Esophagus mucosa (tissue), 1 donor: ENCODE measurements at regions not wholly inside any gene's neighbourhood (a gene's known extent, or its start where the extent isn't known, plus 50 kb on each side); places are given as distances from the start of the nearest gene placed in this dataset.
A peak's percentile ranks its signal among the peaks of the same experiment; 100 is the strongest.
"Not testable (repeated sequence)": the region's sequence is repeated elsewhere in the genome, so short reads cannot be mapped to it uniquely, and the experiment has no call there.

Experiments used
- ATAC-seq: fragments of 200-7000 bp; cut with Tn5 transposase; one replicate; pipeline ENCODE4 v1.9.1; 2020
- donor health status: DM: yes; HTN: yes; CAD: no.

- not testable (repeated sequence) for ATAC-seq
Observed at GRCh38 chr1:120619867-120620692, 103.7 kb upstream of the NBPF26 start.

- not testable (repeated sequence) for ATAC-seq
Observed at GRCh38 chr1:120620693-120620969, 103.1 kb upstream of the NBPF26 start.

- ATAC-seq: not testable (repeated sequence)
Observed at GRCh38 chr1:120621278-120621677, 102.5 kb upstream of the NBPF26 start.

- ATAC-seq: not testable (repeated sequence)
Observed at GRCh38 chr1:120623539-120623938, 100.2 kb upstream of the NBPF26 start.

GRCh38 chr1:120624565-120625064, 99.1 kb upstream of the NBPF26 start:
- ATAC-seq: not testable (repeated sequence)

DNA sequence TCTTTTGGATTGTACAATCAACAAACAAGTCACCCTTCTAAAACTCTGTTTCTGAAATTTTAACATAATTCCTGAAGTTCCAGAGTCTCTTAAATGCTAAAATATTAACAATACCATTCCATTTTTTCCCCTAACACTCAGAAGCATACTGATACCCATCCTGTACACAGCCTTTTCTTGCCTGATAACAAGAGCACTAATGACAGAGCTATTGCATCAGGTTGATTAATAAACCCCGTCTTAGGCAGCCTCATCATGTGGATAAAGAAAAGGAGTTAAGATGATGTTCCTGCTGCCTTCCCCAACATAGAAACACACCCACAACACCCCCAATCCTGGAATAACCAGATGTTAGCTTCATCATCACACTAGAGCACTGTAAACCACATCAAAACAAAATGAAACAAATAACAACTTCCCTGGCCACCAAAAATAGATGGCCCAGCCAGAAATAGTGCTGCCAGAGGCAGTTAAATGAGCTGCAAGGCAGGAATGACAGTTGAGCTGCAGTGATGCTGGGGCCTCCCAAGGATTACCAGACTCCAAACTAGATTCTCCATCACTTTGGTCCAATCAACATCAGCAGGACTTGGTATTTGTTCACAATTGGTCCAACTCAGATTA, 93.8 kb upstream of the NBPF26 start:
- not testable (repeated sequence) for ATAC-seq

DNA sequence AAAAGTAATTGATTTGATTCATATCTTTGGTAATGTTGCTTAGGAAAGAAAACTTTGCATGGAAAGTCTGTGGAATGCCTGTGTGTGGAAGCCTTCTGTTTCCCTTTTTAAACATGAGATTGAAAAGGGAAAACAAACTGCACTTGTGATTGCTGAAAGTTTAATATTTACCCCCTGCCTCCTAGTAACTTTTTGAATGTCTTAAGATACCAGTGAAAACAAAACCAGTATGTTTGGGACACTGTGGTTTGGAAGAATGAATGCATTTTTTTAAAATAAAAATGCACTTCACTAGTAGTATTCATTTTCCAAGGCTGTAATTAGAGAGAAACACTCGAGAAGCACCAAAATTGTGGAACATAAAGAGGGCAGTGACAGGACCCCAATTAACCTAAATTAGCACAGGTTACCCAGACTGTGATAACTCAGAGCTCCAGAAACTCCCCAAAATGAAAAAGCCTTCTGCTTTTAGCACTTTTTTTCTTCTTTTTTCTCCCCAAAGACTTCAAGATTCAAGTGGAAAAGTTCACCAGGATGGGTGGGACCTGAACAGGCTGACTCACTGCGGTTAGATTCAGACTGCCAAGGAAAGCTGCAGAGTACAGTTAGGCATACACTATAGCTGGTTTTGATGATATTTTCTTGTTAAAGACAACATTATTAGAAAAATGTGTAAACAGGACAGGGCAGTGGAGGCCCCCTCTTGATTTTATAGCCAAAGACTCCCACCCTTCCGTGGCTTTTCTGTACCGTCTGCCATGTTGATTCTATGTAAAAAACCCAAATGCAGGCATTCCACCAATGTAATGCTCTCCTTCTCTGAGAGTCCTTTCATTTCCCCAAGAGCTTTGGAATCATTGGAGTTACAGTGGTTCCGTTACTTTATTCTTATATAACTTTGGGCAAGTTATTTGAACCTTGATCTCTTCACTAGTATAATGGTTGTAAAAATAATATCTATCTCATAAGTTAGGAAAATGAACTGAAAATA, 88.6 kb upstream of the NBPF26 start:
- not testable (repeated sequence) for ATAC-seq

DNA sequence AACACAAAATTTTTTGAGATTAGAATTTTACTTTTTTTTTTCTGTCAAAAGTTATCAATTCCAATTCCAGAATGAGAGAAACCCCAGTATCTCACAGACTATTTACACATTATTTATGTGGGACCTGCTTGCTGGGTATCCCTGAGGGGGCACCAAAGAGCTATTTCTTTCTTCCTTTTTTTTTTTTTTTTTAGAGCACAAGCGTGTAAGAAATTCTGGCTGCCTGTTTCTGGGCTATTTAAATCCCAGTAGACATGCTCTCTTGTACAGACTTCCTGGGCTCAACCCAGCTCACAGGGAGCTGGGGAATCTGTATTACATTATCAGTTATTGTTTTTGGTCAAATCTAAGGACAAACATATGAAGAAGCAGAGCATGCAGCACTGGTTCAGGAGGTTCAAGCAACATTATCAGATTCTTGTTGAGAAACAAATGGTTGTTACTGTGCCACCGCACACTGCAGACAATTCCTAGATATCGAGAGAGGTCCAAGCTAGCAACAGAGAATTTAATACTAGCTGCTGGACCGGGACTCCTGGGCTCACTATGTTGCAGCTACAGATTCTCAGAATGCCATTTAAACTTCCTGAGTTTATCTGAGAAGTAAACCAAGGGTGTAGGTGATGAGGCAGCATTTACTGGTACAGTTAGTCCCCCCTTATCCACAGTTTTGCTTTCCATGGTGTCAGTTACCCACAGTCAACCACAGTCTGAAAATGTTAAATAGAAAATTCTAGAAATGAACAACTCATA, 83.3 kb upstream of the NBPF26 start:
- not testable (repeated sequence) for ATAC-seq

- ATAC-seq: not testable (repeated sequence)
Observed at GRCh38 chr1:120641014-120641302, 82.8 kb upstream of the NBPF26 start.

DNA sequence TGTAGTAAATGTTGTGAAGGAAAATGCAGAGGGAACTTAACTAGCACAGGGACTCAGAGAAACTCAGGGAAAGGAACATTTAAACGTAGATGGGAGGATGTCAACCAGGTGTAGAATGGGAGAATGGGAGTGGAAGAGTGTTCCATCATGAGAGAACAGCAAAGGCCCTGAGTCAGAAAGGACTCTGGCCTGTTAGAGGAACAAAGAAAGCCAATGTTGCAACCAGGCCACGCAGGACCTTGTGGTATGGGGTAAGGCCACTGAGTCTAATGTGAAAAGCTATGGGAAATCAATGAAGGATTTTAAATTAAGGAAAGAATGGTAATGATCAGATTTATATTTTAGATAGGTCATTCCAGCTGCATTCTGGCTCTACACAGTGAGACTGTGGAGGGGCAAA, 76.6 kb upstream of the NBPF26 start:
- ATAC-seq: not testable (repeated sequence)

DNA sequence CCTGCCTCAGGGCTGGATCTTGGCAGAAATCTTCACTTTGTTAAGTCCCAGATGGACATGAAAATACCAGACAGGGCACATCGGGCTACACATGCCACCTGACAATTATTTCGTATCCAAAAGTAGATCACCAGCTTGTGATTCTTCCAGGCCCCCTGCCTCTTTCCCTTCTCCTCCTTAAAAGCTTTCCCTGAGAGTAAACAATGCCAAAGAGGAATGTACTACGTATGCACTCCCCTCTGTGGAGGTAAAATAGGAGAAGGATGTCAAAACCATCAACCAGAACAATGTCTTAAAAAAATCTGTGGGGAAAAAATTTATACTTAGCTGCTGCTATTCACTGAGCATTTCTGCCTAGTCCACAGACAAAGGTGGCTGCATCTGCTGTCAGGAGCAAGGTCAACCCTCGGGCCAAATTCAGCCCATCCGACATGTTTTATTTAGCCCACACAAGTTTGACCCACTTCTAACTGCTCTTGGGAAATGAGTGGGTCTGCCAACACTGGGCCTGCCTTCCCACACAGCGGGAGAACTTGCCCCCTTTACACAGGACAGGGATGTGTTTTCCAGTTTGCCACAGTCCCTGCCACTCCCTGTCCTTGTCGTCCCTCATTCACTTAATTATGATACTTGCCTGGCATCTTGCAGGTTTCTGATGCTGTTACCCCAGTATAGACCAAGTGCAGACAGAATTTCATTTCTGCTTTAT, 74.7 kb upstream of the NBPF26 start:
- not testable (repeated sequence) for ATAC-seq

DNA sequence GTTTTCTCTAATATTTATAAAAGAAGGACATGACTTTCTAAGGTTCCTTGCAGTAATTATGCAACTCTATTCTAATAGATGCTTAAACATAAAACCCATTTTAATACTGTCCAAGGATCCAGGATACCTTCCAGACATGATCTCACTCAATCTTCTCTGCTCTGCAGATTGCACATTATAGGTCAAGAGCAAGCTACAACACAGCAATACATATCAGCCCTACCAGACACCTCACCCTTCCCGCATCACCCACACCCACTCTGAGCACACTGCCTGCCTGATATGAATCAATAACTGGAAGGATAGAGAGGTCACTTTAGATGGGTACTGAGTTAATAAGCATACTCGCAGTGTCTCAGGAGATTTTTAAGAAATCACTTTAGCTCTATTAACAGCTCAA, 74.0 kb upstream of the NBPF26 start:
- not testable (repeated sequence) for ATAC-seq

DNA sequence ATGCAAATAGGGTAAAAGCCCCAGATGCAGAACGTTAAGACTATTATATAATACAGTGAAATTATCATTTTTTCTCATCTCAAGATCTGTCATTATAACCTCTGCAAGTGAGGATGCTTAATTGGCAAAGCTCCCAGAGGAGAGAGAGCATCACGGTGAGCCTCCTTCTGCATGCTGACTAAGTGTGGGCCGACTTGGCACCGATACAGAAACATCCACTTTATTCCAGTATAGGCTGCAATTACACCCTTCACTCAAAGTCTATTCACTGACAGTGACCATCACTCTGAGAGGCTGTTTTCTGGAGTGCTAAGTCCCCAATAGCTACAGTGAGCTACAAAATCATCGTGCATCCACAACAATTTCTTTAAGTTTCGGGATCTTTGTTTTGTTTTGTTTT, 69.6 kb upstream of the NBPF26 start:
- not testable (repeated sequence) for ATAC-seq

- not testable (repeated sequence) for ATAC-seq
Observed at GRCh38 chr1:120655394-120655793, 68.4 kb upstream of the NBPF26 start.

DNA sequence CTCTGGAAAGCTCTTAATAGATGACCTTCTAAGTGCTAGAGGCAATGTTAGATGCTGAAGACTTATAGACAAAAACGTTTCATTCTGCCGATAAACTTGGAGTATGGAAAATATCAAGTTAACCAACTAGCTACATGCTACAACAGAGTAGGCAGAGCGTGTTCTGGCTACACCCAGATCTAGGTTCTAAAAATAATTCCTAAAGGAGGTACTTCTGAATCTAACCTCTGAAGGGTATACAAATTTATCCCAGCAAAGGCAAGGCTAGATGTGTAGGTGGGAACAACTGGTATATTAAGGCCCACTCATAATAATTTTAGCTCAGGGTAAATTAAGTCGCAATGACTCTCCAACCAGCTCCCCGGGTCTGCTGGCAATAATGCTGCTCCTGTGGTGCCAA, 67.6 kb upstream of the NBPF26 start:
- not testable (repeated sequence) for ATAC-seq

DNA sequence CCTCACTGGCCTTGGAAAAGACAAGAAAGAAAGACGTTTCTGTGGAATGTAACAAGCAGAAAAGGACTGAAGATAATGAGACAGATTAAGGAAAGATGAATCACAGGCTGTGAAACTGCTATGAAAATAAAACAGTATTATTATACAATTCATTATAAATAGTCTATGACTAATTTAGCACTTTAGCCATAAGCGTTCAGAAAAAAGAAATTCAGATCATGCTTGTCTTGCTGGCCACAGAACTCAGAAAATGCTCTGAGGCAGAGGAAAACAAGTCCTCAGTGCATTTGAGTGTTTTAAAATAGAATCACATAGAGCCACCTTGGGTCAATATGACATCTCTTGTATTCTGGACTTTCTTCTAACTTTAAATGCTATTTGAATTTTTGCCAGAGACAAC, 65.9 kb upstream of the NBPF26 start:
- peak; percentile 63 for ATAC-seq

GRCh38 chr1:120658622-120659021, 65.1 kb upstream of the NBPF26 start:
- ATAC-seq: not testable (repeated sequence)

- ATAC-seq: not testable (repeated sequence)
Observed at GRCh38 chr1:120659133-120659532, 64.6 kb upstream of the NBPF26 start.

- ATAC-seq: peak; percentile 9
Observed at GRCh38 chr1:120664376-120665249, 59.1 kb upstream of the NBPF26 start.

- peak; percentile 93 for ATAC-seq
Observed at GRCh38 chr1:120665250-120665577, 58.5 kb upstream of the NBPF26 start.

- peak; percentile 74 for ATAC-seq
Observed at GRCh38 chr1:120668187-120668586, 55.6 kb upstream of the NBPF26 start.
